Urinary bladder (tissue), 3 donors: ENCODE measurements at regions not wholly inside any gene's neighbourhood (a gene's known extent, or its start where the extent isn't known, plus 50 kb on each side); places are given as distances from the start of the nearest gene placed in this dataset.

Experiments used
- DNase-seq: peaks from one replicate; pipeline ENCODE4 v3.0.0-alpha.2; 2015; ENCODE audit errors: extremely low spot score
- H3K27ac ChIP-seq: one replicate; pipeline ENCODE4 v1.5.1; 2013; ENCODE audit warnings: low read depth, mild to moderate bottlenecking, moderate library complexity
- H3K36me3 ChIP-seq: one replicate; pipeline ENCODE4 v1.6.1; 2013; ENCODE audit warnings: mild to moderate bottlenecking, moderate library complexity; ENCODE audit not compliant: insufficient read depth
- H3K4me1 ChIP-seq: one replicate; pipeline ENCODE4 v1.6.1; 2013; ENCODE audit warnings: mild to moderate bottlenecking, moderate library complexity; ENCODE audit not compliant: insufficient read depth
- H3K4me3 ChIP-seq: one replicate; pipeline ENCODE4 v1.5.1; 2013; ENCODE audit warnings: low read depth, low read length
- WGBS: extraction: QIAGEN DNeasy Blood & Tissue Kit; methylation state at CpG from one replicate; pipeline ENCODE4 v1.1.7; 2013; 5-methylcytosine and 5-hydroxymethylcytosine counted together
- donor health status: healthy with polysubstance abuse.
- donor health status: healthy.

DNA sequence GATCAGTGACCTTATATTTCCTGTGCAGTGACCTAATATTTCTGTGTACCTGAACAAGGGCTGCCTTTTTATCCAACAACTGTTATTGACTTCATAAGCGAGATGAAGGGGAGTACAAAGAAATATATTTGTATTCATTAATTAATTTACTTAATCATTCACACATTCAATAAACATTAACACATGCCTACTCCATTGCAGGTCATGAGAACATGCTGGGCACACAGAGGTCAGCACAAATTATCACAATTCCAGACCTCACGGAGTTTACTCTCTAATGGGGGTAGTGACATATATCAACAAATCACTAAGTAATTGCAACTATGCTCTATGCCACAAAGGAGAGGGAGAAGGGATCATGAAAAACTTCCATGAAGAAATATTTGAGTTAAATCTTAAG, 614.6 kb downstream of the TOX3 start:
- H3K4me1 ChIP-seq, result no peaks in the 10 kb centered on the region
- no peaks in the 10 kb centered on the region for H3K36me3 ChIP-seq

DNA sequence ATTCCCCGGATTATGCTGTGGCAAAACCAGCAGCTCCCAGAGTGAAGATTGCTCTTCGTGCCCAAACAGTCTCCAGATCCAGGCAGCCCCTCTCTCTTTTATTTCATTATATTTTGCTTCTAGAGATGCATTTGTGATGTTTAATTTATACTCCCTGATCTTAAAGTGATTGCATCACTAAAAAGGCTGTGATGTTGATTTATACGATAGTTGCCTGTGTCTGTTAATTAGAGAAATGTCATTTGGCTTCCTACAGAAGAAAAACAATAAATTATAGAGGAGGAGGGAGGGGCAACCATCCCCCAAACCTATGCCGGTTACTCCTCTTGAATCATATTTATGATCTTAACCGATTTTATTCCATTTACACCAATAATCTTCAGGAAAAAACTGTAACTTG, 615.3 kb downstream of the TOX3 start:
- Histone ChIP-seq H3K36me3 (no peaks in the 10 kb centered on the region), H3K27ac (no peak overlapping the region), H3K4me1 (no peaks in the 10 kb centered on the region), H3K4me3 (no peak overlapping the region)
- DNase-seq, result no peak
- 56% methylated on average over 5 of the region's 5 CpGs for WGBS

More for the DNA sequence above, 614.6 kb downstream of the TOX3 start:
- WGBS, result 86% methylated on average over 2 of the region's 2 CpGs
- DNase-seq, result no peak
- H3K4me3 ChIP-seq, result no peak overlapping the region
- no peak overlapping the region for H3K27ac ChIP-seq

DNA sequence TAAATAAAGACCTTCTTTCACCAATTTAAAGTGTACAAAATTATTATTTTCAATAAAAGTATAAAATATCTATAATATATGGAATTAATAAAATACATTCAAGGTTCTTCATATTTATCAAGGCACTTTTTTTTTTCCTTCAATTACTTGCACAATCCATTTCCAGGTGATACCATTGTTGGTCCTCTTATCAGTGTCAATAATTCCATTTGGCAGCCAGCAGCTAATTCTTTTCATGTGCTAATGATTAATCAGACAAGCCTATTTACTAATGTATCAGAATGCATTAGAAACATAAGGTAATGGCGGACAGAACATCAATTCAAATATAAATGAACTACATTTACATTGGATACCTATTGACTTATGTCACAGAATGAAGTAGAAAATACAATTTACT, 622.2 kb downstream of the TOX3 start:
- WGBS, result 86% methylated on average over 1 of the region's 1 CpG
- H3K4me3 ChIP-seq, result no peak overlapping the region
- no peak for DNase-seq
- H3K4me1 ChIP-seq, result no peaks in the 10 kb centered on the region
- H3K27ac ChIP-seq, result no peak overlapping the region
- H3K36me3 ChIP-seq, result no peaks in the 10 kb centered on the region

DNA sequence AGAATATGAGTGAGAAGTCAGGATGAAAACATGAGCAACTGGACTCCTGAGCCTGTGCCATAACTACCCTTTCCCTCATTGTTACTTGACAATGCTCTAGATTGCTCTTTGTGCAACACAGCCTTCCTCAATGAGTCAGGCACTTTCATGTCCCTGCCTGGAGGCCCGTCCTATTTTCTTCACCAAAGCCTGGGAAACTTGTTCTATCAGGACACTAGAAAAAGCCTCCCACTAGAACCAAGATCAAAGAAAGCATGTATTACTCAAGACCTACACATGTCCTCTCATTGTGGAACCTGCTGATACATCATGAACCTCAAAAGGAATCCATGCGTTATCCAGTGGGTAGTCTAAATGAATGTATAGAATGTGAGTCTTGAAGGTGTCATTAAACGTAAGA, 624.5 kb downstream of the TOX3 start:
- Histone ChIP-seq H3K36me3 (no peaks in the 10 kb centered on the region), H3K4me3 (no peak overlapping the region), H3K4me1 (no peaks in the 10 kb centered on the region), H3K27ac (no peak overlapping the region)
- 86% methylated on average over 3 of the region's 3 CpGs for WGBS
- no peak for DNase-seq

DNA sequence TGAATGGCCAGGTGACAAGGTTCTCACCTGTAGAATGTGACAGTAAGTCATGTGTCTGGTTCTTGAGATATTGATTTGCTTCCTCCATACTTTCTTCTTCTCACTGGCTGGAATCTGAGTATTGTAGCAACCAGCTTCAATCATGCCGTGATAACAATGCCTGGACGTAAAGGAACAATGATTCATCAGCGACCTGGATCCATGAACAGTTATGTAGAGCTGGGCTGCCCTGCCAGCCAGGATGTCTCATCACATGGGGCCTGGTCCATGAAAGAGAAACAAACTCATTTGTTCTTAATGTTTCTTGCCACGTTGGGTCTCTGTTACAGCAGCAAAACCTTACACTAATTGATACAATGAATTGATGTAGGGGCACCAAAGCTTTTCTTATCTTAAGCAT, 627.2 kb downstream of the TOX3 start:
- DNase-seq, result no peak
- H3K27ac ChIP-seq, result no peak overlapping the region
- H3K4me3 ChIP-seq, result no peak overlapping the region
- H3K36me3 ChIP-seq, result no peaks in the 10 kb centered on the region
- peaks cover 1% of the 10 kb centered on the region for H3K4me1 ChIP-seq
- WGBS, result 86% methylated on average over 4 of the region's 4 CpGs

DNA sequence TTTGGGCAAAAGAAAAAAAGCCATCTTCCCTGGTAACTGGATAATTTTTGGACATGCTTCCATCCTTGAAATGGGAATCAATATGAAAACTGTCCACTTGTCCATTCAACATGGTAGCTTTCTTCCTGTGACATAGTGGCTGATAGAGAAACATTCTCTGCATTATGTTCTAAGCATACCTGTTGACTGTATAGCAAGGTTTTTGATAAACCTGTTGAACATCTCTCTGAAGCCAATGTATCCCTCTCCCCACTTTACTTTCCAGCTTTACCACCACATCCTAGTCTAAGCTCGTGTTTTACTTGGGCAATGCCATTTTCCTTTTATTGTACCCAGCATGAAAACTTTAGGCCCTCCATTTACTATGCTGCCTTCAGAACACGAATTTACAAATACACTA, 630.1 kb downstream of the TOX3 start:
- 85% methylated on average over 2 of the region's 2 CpGs for WGBS
- no peak overlapping the region for H3K27ac ChIP-seq
- H3K36me3 ChIP-seq, result no peaks in the 10 kb centered on the region
- peaks cover 1% of the 10 kb centered on the region for H3K4me1 ChIP-seq
- no peak for DNase-seq
- no peak overlapping the region for H3K4me3 ChIP-seq

DNA sequence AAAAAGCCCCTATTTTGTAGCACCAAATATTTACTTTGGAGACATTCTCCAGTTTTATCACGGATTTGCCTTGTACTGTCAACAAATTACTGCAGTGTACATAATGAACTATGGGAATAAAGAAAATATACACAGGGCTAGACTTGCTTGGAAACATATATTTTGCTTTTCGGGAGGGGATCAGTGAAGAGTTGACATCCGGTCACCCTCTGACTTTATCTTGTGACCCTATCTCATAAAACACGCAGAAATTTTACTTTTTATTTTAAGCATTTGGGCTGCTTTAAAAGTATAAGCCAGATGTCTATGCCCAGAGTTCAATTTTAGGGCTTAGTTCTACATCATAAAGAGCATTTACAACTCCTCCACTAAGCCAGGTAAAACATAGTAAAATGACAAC, 630.7 kb downstream of the TOX3 start:
- peaks cover 1% of the 10 kb centered on the region for H3K4me1 ChIP-seq
- H3K4me3 ChIP-seq, result no peak overlapping the region
- WGBS, result 24% methylated on average over 4 of the region's 4 CpGs
- H3K36me3 ChIP-seq, result no peaks in the 10 kb centered on the region
- H3K27ac ChIP-seq, result no peak overlapping the region
- no peak for DNase-seq

DNA sequence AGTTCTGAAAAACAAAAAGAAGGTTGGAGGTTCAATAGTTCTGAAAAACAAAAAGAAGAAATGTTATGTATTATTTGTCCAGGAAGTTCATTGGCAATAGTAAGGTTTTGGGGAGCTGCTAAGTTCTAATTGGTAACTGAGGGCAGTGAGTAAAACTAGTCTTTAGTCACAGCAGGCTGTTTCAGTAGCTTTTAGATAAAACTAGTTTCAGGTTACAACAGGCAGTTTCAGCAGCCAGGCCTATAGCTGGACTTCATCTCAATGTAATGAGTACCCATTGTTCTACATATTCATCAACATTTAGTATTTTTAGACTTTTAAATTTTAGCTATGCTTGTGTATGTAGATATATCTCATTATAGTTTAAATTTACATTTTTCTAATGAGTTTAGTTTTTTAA, 639.3 kb downstream of the TOX3 start:
- H3K4me1 ChIP-seq, result no peaks in the 10 kb centered on the region

DNA sequence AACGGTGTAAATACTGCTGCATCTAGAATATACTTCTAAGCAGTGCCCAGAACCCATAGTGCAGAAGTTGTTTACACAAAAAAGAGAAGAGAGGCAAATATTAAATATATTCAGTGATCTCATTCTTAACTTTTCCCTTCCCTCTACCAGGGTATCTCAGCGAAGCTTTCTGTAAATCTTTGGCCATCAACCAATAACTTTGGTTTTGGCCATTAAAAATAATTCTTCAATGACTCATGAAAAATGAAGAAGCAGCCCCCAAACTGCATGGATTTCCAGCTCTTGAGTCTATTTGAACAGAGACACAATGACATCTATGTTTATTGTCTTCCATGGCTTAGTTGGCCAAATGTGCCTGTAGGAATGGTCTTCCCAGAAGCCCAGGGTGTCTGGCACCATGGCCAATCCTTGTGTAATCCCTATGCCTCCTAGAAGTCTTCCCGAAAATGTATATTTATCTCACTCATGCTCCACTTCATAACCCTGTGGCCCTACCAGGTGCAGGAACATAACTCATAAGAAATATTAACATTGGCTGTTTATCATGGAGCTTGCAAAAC, 646.6 kb downstream of the TOX3 start:
- Histone ChIP-seq H3K27ac (no peak overlapping the region), H3K36me3 (no peaks in the 10 kb centered on the region), H3K4me3 (no peak overlapping the region), H3K4me1 (no peaks in the 10 kb centered on the region)
- WGBS, result 69% methylated on average over 3 of the region's 3 CpGs
- DNase-seq, result no peak

More for the DNA sequence above, 639.3 kb downstream of the TOX3 start:
- DNase-seq, result no peak
- no peaks in the 10 kb centered on the region for H3K36me3 ChIP-seq
- H3K27ac ChIP-seq, result no peak overlapping the region
- H3K4me3 ChIP-seq, result no peak overlapping the region

DNA sequence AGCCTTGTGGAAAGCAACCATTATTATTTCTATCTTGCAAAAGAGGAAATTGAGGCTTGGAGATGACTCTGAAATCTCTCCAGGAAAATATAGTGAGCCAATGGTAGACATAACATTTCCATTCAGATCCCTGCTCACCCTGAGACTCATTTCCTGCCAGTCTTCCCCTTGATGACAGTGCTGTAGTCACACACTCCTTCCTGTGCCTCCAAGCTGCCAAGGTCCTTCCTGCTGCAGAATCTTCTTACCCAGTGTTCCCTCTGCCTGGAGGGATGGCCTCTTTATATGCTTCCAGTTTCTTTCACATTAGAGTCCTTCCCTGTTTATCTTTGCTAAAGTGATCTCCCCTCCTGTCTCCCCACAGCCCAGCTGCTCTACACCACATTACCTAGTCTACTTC, 648.1 kb downstream of the TOX3 start:
- no peak overlapping the region for H3K4me3 ChIP-seq
- no peak overlapping the region for H3K27ac ChIP-seq
- no peaks in the 10 kb centered on the region for H3K4me1 ChIP-seq
- no peaks in the 10 kb centered on the region for H3K36me3 ChIP-seq
- DNase-seq, result no peak

DNA sequence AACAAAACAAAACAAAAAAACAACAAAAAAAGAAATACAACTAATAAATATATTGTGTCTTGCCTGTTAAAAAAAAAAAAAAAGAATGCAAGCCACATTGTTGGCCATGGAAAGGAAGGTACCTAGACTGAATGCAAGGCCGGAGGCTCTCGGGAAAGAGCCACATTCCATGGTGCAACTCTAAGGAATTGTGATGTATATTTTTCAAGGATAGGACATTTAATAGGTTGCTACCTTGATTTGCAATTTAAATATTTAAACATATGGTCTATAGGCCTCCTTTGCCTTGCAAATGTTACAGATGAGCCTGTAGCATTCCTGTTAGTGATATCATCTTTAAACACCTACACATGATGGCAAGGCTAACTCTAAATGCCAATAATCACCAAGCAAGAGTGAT, 650.9 kb downstream of the TOX3 start:
- DNase-seq, result no peak
- Histone ChIP-seq H3K27ac (no peak overlapping the region), H3K4me1 (no peaks in the 10 kb centered on the region), H3K36me3 (no peaks in the 10 kb centered on the region), H3K4me3 (no peak overlapping the region)
- WGBS, result 90% methylated on average over 2 of the region's 2 CpGs

DNA sequence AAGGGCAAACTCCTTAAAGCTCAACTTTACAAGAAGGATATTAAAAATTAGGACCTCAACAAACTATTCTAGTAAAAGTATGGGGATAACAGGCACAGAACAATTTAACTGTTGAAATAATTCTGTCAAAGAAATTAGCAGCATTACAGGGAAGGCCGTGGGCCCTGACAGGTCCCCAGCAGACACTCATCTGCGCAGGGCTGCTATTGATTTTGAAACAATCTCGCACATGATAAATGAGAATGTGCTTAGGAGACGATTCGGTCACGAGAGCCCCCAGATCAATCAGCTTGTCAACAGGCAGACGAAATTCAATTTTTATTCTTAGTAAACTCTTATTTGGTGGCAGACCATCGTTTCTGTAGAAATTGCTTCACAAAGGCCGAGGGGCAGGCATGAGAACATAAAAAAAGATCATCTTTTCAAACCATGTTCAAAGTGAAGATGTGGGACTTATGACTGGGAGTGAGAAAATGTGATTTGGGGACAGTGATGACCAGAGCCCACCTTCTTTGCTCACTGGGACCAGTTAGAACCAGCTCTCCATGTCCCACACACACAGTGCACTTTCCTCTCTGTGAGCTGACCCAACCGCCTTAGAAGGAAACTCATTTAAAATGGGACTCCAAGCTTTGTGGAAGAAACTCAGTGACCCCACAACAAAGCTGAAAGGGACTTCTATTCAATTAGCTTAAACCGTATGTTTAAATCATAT, 654.5 kb downstream of the TOX3 start:
- Histone ChIP-seq H3K27ac (no peak overlapping the region), H3K36me3 (no peaks in the 10 kb centered on the region), H3K4me1 (no peaks in the 10 kb centered on the region), H3K4me3 (no peak overlapping the region)
- WGBS, result 84% methylated on average over 11 of the region's 11 CpGs
- no peak for DNase-seq

DNA sequence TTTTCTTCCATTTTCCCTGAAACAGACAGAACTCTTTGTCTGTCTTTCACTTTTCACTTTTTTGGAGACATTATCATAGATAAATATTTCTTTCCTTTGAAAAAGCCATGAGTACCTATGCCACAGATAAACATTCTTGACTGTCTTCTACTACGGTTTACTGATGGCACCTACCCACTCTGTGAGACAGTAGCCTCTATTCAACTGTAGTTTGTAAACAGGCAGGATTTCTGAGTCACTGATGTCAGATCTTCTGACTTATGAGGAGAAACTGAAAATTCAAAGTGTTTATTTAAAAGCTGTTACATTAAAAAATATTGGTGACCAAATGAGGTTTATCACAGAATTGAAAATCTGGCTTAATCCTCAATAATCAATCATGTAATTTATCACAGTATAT, 658.4 kb downstream of the TOX3 start:
- 81% methylated on average over 1 of the region's 1 CpG for WGBS
- DNase-seq, result no peak

DNA sequence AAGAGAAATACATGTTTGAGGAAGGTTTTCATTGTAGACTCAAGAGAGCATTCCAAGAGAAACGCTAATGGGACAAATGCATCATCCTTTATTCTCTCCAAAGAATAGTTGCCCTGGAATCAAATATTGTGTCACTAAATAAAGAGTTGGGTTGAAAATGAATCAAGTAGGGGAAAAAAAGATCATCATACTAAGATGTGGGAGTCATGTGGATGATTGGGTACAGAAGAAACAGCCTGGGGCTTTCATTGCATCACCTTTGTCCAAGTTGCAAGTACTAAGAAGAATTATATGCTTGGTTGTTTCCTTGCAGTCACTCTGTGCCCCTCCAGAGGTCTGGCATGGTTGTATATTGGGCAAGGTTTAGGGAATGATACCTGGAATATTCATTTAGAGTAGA, 658.9 kb downstream of the TOX3 start:
- H3K27ac ChIP-seq, result no peak overlapping the region
- DNase-seq, result no peak
- no peak overlapping the region for H3K4me3 ChIP-seq
- H3K4me1 ChIP-seq, result no peaks in the 10 kb centered on the region
- H3K36me3 ChIP-seq, result no peaks in the 10 kb centered on the region
- WGBS, result 88% methylated on average over 1 of the region's 1 CpG

More for the DNA sequence above, 658.4 kb downstream of the TOX3 start:
- no peak overlapping the region for H3K4me3 ChIP-seq
- H3K36me3 ChIP-seq, result no peaks in the 10 kb centered on the region
- H3K27ac ChIP-seq, result no peak overlapping the region
- no peaks in the 10 kb centered on the region for H3K4me1 ChIP-seq

DNA sequence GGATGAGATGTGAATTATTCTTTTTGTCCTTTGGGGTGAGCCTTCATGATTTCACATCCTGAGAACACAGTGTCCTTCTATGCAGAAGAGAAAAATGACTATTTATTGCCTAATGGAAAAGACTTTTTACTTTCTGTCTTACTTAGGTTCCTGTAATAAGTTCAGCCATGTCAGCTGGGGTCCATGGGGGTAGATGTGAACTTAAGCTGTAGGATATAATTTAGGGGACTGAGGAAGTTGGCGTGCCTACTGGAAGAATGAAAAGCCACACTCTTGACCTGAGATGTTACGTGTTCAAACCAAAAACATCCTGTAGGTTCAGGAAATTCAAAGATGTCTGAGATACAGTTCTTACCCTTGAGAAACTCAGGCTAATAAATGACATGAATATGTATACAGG, 660.5 kb downstream of the TOX3 start:
- Histone ChIP-seq H3K4me3 (no peak overlapping the region), H3K4me1 (no peaks in the 10 kb centered on the region)
- WGBS, result 77% methylated on average over 2 of the region's 2 CpGs

More for the DNA sequence above, 660.5 kb downstream of the TOX3 start:
- no peak for DNase-seq
- Histone ChIP-seq H3K27ac (no peak overlapping the region), H3K36me3 (no peaks in the 10 kb centered on the region)
